ENCODE measurements at regions not wholly inside any gene's neighbourhood (a gene's known extent, or its start where the extent isn't known, plus 50 kb on each side); places are given as distances from the start of the nearest gene placed in this dataset.
"Not testable (repeated sequence)": the region's sequence is repeated elsewhere in the genome, so short reads cannot be mapped to it uniquely, and the experiment has no call there.

DNA sequence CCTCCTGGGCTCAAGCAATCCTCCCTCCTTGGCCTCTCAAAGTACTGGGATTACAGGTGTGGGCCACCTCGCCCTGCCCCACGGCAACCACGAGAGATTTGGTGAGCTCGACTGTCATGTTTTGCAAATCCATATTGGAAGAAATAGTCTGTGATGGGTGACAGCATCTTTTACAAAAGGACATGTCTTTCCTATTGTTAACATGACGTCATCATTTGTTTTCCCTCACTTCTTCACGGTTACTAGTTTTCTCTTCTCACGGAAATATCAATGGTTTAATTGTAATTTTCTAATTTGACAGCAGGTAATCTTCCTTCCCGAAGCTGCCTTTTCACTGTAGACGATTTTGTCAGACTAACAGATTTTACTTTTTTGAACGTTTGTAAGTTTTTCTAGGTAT is 110.8 kb upstream of the GREM2 start:
- no peak overlapping the region for H3K9ac ChIP-seq
- H3K79me2 ChIP-seq = no peaks in the 10 kb centered on the region
- H3K9me3 ChIP-seq (ENCODE audit: control insufficient read depth, low read length) = no peaks in the 10 kb centered on the region
- H3K27me3 ChIP-seq (ENCODE audit: control insufficient read depth, insufficient read depth, low read length) = no peaks in the 10 kb centered on the region
- TF ChIP-seq, protein P1, sequence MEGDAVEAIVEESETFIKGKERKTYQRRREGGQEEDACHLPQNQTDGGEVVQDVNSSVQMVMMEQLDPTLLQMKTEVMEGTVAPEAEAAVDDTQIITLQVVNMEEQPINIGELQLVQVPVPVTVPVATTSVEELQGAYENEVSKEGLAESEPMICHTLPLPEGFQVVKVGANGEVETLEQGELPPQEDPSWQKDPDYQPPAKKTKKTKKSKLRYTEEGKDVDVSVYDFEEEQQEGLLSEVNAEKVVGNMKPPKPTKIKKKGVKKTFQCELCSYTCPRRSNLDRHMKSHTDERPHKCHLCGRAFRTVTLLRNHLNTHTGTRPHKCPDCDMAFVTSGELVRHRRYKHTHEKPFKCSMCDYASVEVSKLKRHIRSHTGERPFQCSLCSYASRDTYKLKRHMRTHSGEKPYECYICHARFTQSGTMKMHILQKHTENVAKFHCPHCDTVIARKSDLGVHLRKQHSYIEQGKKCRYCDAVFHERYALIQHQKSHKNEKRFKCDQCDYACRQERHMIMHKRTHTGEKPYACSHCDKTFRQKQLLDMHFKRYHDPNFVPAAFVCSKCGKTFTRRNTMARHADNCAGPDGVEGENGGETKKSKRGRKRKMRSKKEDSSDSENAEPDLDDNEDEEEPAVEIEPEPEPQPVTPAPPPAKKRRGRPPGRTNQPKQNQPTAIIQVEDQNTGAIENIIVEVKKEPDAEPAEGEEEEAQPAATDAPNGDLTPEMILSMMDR (IDR thresholded peaks at IDR 0.05) = no peak
- H3K4me1 ChIP-seq = no peaks in the 10 kb centered on the region
- H3K36me3 ChIP-seq (ENCODE audit: control insufficient read depth, insufficient read depth, low read length) = no peaks in the 10 kb centered on the region
- H3K27ac ChIP-seq = no peak overlapping the region
- H2AFZ ChIP-seq = no peak overlapping the region
- H3K4me3 ChIP-seq (ENCODE audit: low read depth, low read length) = no peak overlapping the region
- H3K4me2 ChIP-seq (ENCODE audit: low read length) = no peak overlapping the region

DNA sequence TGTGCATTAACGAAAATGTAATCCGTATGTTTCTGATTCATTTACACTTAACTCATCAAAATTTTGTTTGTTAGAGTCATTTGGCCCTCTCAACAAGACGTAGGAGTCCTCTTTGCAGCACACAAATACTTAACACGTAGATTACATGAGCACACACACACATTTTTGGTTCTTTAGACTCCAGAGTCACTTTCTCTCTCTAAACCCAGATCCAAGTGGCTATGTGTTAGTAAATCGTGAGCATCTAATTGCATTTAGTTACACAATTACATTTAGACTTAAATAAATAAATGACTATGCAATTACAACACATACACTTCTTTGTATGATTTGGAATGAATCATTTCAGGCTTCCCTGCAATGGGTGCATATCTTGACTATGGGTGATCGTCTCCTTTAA is 109.0 kb upstream of the GREM2 start:
- Histone ChIP-seq H3K79me2 (no peaks in the 10 kb centered on the region), H3K4me2 (ENCODE audit: low read length) (no peak overlapping the region), H3K4me3 (ENCODE audit: low read depth, low read length) (no peak overlapping the region), H3K36me3 (ENCODE audit: control insufficient read depth, insufficient read depth, low read length) (no peaks in the 10 kb centered on the region), H3K9ac (no peak overlapping the region), H3K4me1 (no peaks in the 10 kb centered on the region), H3K9me3 (ENCODE audit: control insufficient read depth, low read length) (no peaks in the 10 kb centered on the region), H3K27me3 (ENCODE audit: control insufficient read depth, insufficient read depth, low read length) (no peaks in the 10 kb centered on the region), H3K27ac (no peak overlapping the region), H2AFZ (no peak overlapping the region)
- TF ChIP-seq, protein P1 (IDR thresholded peaks at IDR 0.05) = no peak

DNA sequence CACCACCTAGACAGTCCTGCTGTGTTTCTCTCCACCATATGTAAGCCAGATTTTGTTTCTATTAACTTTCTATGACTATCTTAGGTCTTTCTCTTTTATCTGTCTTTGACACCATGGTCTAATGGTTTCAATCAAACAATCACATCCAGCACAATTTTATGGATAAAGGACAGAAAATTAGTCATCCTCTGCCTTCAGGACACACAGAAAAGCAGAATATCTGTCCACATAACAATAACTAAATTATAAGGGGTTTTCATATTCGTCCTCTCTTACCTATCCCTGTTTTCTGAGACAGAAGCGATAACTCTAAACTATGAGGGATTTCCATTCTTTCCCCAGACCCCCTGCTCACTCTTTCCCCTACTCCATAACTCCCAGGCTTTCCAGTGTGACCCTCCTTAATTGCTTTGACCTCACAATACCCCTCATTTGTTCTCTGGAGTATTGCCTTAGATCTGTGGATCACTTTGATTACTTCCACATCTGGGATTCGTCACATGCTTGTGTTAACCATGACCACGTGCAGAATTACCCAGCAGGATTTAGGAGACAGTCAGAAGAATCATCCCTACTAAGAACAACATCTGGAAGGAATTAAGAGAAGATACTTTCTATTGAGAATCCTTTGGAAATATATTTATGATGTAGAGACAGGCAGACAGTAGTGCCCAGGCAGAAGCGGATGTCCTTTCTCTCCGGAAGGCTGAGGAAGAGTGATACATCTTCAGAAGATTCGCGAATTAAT is 108.2 kb upstream of the GREM2 start:
- Histone ChIP-seq H2AFZ (no peak overlapping the region), H3K27ac (no peak overlapping the region), H3K4me2 (ENCODE audit: low read length) (no peak overlapping the region)

DNA sequence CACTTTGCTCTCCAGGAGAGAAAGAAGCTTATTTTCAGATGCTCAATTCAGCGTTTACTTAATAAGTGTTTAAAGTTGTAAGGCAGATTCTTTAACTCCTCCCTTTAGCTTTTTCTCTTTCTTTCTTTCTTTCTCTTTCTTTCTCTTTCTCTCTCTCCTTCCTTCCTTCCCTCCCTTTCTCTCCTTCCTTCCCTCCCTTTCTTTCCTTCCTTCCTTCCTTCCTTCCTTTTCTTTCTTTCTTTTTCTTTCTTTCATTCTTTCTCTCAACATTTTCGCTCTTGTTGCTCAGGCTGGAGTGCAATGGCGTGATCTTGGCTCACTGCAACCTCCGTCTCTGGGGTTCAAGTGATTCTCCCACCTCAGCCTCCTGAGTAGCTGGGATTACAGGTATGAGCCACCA is 104.6 kb upstream of the GREM2 start:
- not testable (repeated sequence) for H3K79me2 ChIP-seq; H3K4me2 ChIP-seq (ENCODE audit: low read length); H3K9me3 ChIP-seq (ENCODE audit: control insufficient read depth, low read length); H3K36me3 ChIP-seq (ENCODE audit: control insufficient read depth, insufficient read depth, low read length); H3K4me3 ChIP-seq (ENCODE audit: low read depth, low read length); H3K27me3 ChIP-seq (ENCODE audit: control insufficient read depth, insufficient read depth, low read length); H3K27ac ChIP-seq; H2AFZ ChIP-seq; H3K9ac ChIP-seq; H3K4me1 ChIP-seq

More for the DNA sequence above, 108.2 kb upstream of the GREM2 start:
- no peaks in the 10 kb centered on the region for H3K36me3 ChIP-seq (ENCODE audit: control insufficient read depth, insufficient read depth, low read length)
- H3K4me1 ChIP-seq = no peaks in the 10 kb centered on the region
- TF ChIP-seq, protein P1 (IDR thresholded peaks at IDR 0.05) = no peak
- H3K27me3 ChIP-seq (ENCODE audit: control insufficient read depth, insufficient read depth, low read length) = no peaks in the 10 kb centered on the region
- H3K9ac ChIP-seq = no peak overlapping the region
- H3K9me3 ChIP-seq (ENCODE audit: control insufficient read depth, low read length) = no peaks in the 10 kb centered on the region
- H3K79me2 ChIP-seq = no peaks in the 10 kb centered on the region
- no peak overlapping the region for H3K4me3 ChIP-seq (ENCODE audit: low read depth, low read length)

DNA sequence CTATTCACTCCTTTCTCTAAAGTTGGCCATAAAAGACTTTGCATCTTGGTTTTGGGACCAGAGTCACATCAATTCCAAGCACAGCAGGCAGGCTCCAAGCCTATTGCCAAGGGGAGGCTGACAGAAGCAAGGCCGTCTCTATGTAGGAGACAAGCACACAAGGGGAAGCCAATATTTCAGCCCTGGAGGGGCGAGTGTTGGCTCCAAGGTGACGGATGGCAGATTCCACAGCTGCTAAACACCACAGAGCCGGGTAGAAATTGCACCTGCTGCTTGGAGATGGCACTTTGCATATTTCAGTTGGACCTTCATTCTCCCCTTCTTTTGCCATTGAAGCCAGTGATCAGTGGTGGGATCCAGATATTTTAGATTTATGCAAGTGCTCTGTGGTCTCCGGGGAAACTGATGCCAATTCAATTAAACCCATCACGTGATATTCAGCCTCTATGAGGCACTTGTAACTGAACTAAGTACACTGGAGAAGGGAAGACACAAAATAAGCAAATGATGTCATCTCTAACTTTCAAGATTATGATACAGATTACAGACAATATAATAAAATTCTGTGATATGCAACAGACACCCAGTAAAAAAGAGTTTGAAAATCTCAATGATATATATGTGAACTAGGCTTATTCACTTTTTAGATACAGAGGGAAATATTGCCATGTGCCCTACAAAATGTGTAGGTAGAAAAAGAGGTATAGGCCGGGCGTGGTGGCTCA is 102.8 kb upstream of the GREM2 start:
- no peak overlapping the region for H3K9ac ChIP-seq
- no peaks in the 10 kb centered on the region for H3K36me3 ChIP-seq (ENCODE audit: control insufficient read depth, insufficient read depth, low read length)
- H3K27me3 ChIP-seq (ENCODE audit: control insufficient read depth, insufficient read depth, low read length) = no peaks in the 10 kb centered on the region
- no peak overlapping the region for H3K4me3 ChIP-seq (ENCODE audit: low read depth, low read length)
- no peak overlapping the region for H3K27ac ChIP-seq
- H2AFZ ChIP-seq = no peak overlapping the region
- no peaks in the 10 kb centered on the region for H3K9me3 ChIP-seq (ENCODE audit: control insufficient read depth, low read length)
- no peak overlapping the region for H3K4me2 ChIP-seq (ENCODE audit: low read length)
- TF ChIP-seq, protein P1 (IDR thresholded peaks at IDR 0.05) = no peak
- no peaks in the 10 kb centered on the region for H3K4me1 ChIP-seq
- H3K79me2 ChIP-seq = no peaks in the 10 kb centered on the region

All from parathyroid adenoma (tissue), 2 donors.